Loucy (cell line): ENCODE measurements at regions not wholly inside any gene's neighbourhood (a gene's known extent, or its start where the extent isn't known, plus 50 kb on each side); places are given as distances from the start of the nearest gene placed in this dataset.
"Not testable (repeated sequence)": the region's sequence is repeated elsewhere in the genome, so short reads cannot be mapped to it uniquely, and the experiment has no call there.

Experiments
- H2AFZ ChIP-seq: fragments of 200-600 bp; sonication (generic); 2 replicates; pipeline ENCODE4 v1.6.0; 2016; ENCODE audit warnings: antibody characterized with exemption, mild to moderate bottlenecking, low read length, moderate library complexity
- H3F3A ChIP-seq: fragments of 200-600 bp; 2 replicates; pipeline ENCODE4 v1.6.0; 2016; ENCODE audit warnings: antibody characterized with exemption, low read depth, mild to moderate bottlenecking
- H3K27me3 ChIP-seq: fragments of 200-600 bp; sonication (generic); 2 replicates; pipeline ENCODE4 v1.6.1; 2014; ENCODE audit warnings: low read length, mild to moderate bottlenecking; ENCODE audit not compliant: insufficient read depth, poor library complexity, severe bottlenecking
- H3K36me3 ChIP-seq: fragments of 200-600 bp; sonication (generic); 2 replicates; pipeline ENCODE4 v1.6.1; 2016; ENCODE audit warnings: low read length; ENCODE audit not compliant: insufficient read depth
- H3K4me1 ChIP-seq: fragments of 200-600 bp; sonication (generic); 2 replicates; pipeline ENCODE4 v1.5.1; 2014; ENCODE audit warnings: low read length, mild to moderate bottlenecking; ENCODE audit not compliant: insufficient read depth, poor library complexity, severe bottlenecking
- H3K4me2 ChIP-seq: fragments of 200-600 bp; sonication (generic); 2 replicates; pipeline ENCODE4 v1.6.0; 2014; ENCODE audit warnings: antibody characterized with exemption, low read length, low read depth, mild to moderate bottlenecking; ENCODE audit not compliant: poor library complexity, severe bottlenecking
- H3K4me3 ChIP-seq: fragments of 200-600 bp; sonication (generic); 2 replicates; pipeline ENCODE4 v1.5.1; 2014; ENCODE audit warnings: low read length, mild to moderate bottlenecking, mixed read lengths; ENCODE audit not compliant: poor library complexity, severe bottlenecking
- H3K79me2 ChIP-seq: fragments of 200-600 bp; sonication (generic); 2 replicates; pipeline ENCODE4 v1.6.1; 2014; ENCODE audit warnings: low read length; ENCODE audit not compliant: insufficient read depth
- H3K9ac ChIP-seq: fragments of 200-600 bp; sonication (generic); 2 replicates; pipeline ENCODE4 v1.6.0; 2014; ENCODE audit warnings: mild to moderate bottlenecking, low read depth, low read length, moderate library complexity; ENCODE audit not compliant: poor library complexity, severe bottlenecking
- H3K9me2 ChIP-seq: fragments of 200-600 bp; sonication (generic); replicated peaks from 2 replicates; pipeline ENCODE4 v1.6.1; 2016; ENCODE audit warnings: low read depth, low read length, mixed read lengths
- H3K9me3 ChIP-seq: fragments of 200-600 bp; sonication (generic); 2 replicates; pipeline ENCODE4 v1.6.1; 2014; ENCODE audit warnings: mild to moderate bottlenecking, antibody characterized with exemption, low read length, low read depth; ENCODE audit not compliant: insufficient read depth
- H4K20me1 ChIP-seq: fragments of 200-600 bp; sonication (generic); 2 replicates; pipeline ENCODE4 v1.6.0; 2014; ENCODE audit warnings: antibody characterized with exemption, low read length, mild to moderate bottlenecking; ENCODE audit not compliant: insufficient read depth, poor library complexity, severe bottlenecking
- EZH2phosphoT487 ChIP-seq: fragments of 200-600 bp; IDR thresholded peaks from 2 replicates; pipeline ENCODE4 v1.6.1; 2018; ENCODE audit warnings: antibody characterized with exemption, mild to moderate bottlenecking, moderate library complexity, borderline replicate concordance
- TF ChIP-seq, protein P1 (sequence below): fragments of 200-600 bp; sonication (generic); conservative IDR thresholded peaks from 2 replicates; pipeline ENCODE4 v1.5.1; 2014; ENCODE audit warnings: mild to moderate bottlenecking, antibody characterized with exemption, low read length

DNA sequence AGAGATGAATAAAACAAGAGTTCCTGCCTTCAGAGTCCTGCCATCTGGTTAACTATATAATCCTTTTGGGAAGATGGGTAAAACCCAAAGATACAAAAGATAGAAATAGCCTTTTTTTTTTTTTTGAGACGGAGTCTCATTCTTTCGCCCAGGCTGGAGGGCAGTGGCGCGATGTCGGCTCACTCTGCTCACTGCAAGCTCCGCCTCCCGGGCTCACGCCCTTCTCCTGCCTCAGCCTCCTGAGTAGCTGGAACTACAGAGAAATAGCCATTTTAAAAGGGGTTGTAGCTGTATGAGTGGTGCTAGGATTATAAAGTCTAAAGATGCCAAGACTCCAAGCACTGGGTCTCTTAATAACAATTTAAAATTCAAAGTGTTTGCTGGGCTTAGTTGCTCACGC is 97.2 kb downstream of the KDR start:
- Histone ChIP-seq H3F3A (no peaks in the 10 kb centered on the region), H3K9ac (no peak overlapping the region), H3K79me2 (no peaks in the 10 kb centered on the region), H3K4me2 (no peak overlapping the region), H3K27me3 (no peaks in the 10 kb centered on the region), H3K9me2 (no peaks in the 10 kb centered on the region), H3K36me3 (no peaks in the 10 kb centered on the region), H4K20me1 (no peaks in the 10 kb centered on the region), H3K4me3 (no peak overlapping the region), H2AFZ (no peak overlapping the region), H3K4me1 (no peaks in the 10 kb centered on the region), H3K9me3 (no peaks in the 10 kb centered on the region)
- TF ChIP-seq, protein P1, sequence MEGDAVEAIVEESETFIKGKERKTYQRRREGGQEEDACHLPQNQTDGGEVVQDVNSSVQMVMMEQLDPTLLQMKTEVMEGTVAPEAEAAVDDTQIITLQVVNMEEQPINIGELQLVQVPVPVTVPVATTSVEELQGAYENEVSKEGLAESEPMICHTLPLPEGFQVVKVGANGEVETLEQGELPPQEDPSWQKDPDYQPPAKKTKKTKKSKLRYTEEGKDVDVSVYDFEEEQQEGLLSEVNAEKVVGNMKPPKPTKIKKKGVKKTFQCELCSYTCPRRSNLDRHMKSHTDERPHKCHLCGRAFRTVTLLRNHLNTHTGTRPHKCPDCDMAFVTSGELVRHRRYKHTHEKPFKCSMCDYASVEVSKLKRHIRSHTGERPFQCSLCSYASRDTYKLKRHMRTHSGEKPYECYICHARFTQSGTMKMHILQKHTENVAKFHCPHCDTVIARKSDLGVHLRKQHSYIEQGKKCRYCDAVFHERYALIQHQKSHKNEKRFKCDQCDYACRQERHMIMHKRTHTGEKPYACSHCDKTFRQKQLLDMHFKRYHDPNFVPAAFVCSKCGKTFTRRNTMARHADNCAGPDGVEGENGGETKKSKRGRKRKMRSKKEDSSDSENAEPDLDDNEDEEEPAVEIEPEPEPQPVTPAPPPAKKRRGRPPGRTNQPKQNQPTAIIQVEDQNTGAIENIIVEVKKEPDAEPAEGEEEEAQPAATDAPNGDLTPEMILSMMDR = no peak
- TF ChIP-seq EZH2phosphoT487 = no peak

DNA sequence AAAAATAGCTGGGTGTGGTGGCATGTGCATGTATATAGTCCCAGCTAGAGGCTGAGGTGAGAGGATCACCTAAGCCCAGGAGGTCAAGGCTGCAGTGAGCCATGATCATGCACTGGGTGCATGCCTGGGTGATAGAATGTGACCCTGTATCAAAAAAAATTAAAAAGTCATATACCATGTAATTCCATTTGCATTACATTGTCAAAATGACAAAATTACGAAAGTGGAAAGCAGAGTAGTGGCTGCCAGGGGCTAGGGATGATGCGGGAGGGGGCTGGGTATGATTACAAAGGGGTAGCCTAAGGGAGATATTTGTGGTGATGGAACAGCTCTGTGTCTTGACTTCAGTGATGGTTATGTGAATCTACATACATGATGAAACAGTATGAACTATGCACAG is 97.8 kb downstream of the KDR start:
- H3F3A ChIP-seq = no peaks in the 10 kb centered on the region
- no peaks in the 10 kb centered on the region for H3K9me3 ChIP-seq
- H3K27me3 ChIP-seq = no peaks in the 10 kb centered on the region
- no peaks in the 10 kb centered on the region for H3K36me3 ChIP-seq
- H4K20me1 ChIP-seq = no peaks in the 10 kb centered on the region
- H3K9ac ChIP-seq = no peak overlapping the region
- H3K9me2 ChIP-seq = no peaks in the 10 kb centered on the region
- no peak overlapping the region for H2AFZ ChIP-seq
- no peaks in the 10 kb centered on the region for H3K79me2 ChIP-seq
- TF ChIP-seq, protein P1 = no peak
- no peak for TF ChIP-seq EZH2phosphoT487
- H3K4me2 ChIP-seq = no peak overlapping the region
- H3K4me3 ChIP-seq = no peak overlapping the region
- H3K4me1 ChIP-seq = no peaks in the 10 kb centered on the region

DNA sequence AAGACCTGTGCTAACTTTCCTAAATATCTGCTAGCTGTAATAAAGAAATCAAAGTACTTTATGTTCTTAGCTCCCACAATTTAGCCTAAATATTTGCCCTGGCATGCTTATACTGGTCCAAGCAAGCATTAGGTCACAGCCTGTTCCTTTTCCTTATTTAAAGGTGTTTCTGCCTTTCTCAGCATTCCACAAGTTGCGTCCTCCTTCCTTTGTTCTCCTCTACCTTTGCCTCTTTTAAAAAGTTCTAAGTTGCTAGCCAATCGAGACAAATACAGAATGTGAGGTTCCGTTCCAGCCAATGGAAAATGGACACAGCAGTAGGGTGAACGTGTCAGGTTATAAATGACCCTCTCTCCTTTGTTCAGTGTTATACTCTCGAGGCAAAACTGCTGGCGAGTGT is 99.9 kb downstream of the KDR start:
- not testable (repeated sequence) for H3F3A ChIP-seq, H3K36me3 ChIP-seq, H4K20me1 ChIP-seq, H3K4me1 ChIP-seq, H3K27me3 ChIP-seq, H3K9me2 ChIP-seq, H3K4me3 ChIP-seq, H3K9ac ChIP-seq, H3K79me2 ChIP-seq, H3K9me3 ChIP-seq, H2AFZ ChIP-seq, H3K4me2 ChIP-seq

DNA sequence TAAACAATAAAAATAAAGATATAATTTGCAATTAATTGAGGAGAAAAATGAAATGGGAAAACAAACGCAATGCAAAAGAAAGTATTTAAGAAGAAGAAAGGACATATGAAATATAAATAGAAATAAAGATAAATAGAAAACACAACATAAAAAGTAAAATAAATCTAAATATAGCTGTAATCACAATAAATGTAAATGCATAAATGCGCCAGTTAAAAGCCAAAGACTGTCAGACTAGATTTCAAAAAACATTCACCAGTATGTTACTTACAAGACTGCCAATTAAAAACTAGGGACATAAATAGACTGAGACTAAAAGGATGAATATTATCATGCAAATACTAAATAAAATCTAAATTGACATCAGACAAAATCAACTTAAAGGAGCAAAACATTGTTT is 102.4 kb downstream of the KDR start:
- Histone ChIP-seq H3F3A (no peaks in the 10 kb centered on the region), H3K36me3 (no peaks in the 10 kb centered on the region), H3K4me2 (no peak overlapping the region), H3K9ac (no peak overlapping the region), H4K20me1 (no peaks in the 10 kb centered on the region), H3K9me3 (no peaks in the 10 kb centered on the region), H3K27me3 (no peaks in the 10 kb centered on the region), H3K9me2 (no peaks in the 10 kb centered on the region), H3K4me3 (no peak overlapping the region), H3K4me1 (no peaks in the 10 kb centered on the region), H3K79me2 (no peaks in the 10 kb centered on the region), H2AFZ (no peak overlapping the region)
- TF ChIP-seq, protein P1 = no peak
- no peak for TF ChIP-seq EZH2phosphoT487
